GM12878 (cell line): ENCODE measurements at regions not wholly inside any gene's neighbourhood (a gene's known extent, or its start where the extent isn't known, plus 50 kb on each side); places are given as distances from the start of the nearest gene placed in this dataset.

ENCODE experiments used
- ATAC-seq: fragments of 200-7000 bp; cut with Tn5 transposase; 3 replicates; pipeline ENCODE4 v1.9.1; 2020; ENCODE audit warnings: mild to moderate bottlenecking, moderate library complexity
- BruUV-seq: library from RNA; stranded (reverse); fragments of 400-500 nt; replicated peaks from 2 replicates; lab custom pipeline; 2021; lab: Mats Ljungman, UMichigan
- CTCF ChIA-PET: fragments of 300-600 bp; sonication (Branson Sonifier 250); formaldehyde crosslinking; extraction: SDS; loops from one replicate; lab custom pipeline; 2021; ENCODE audit warnings: inconsistent platforms; lab: Yijun Ruan, JAX
- POLR2A ChIA-PET: fragments of 350-600 bp; formaldehyde crosslinking; extraction: SDS; loops from one replicate; lab custom pipeline; 2021; ENCODE audit warnings: inconsistent platforms; lab: Charles Lee
- RAD21 ChIA-PET: fragments of 300-600 bp; sonication (Branson Sonifier 250); formaldehyde crosslinking; loops from one replicate; lab custom pipeline; 2023; ENCODE audit warnings: antibody characterized with exemption; ENCODE audit not compliant: unreplicated experiment; lab: Charles Lee
- SMC1A ChIA-PET: fragments of 300-600 bp; sonication (Branson Sonifier 250); formaldehyde crosslinking; loops from one replicate; lab custom pipeline; 2023; ENCODE audit not compliant: unreplicated experiment, uncharacterized antibody; lab: Charles Lee
- DNase-seq: peaks from one replicate; pipeline ENCODE4 v3.0.0-alpha.2; 2011; ENCODE audit warnings: low read depth, low spot score
- FAIRE-seq: peaks from 3 replicates; lab custom pipeline; 2011; peaks lifted over from hg19 to GRCh38; lab: Jason Lieb, UNC
- H2AFZ ChIP-seq: 2 replicates; pipeline ENCODE4 v1.6.0; 2011; ENCODE audit warnings: low read depth, low read length, control low read depth; ENCODE audit not compliant: control insufficient read depth
- H3K27ac ChIP-seq: 2 replicates; pipeline ENCODE4 v1.5.1; 2011; ENCODE audit warnings: control low read depth; ENCODE audit not compliant: control insufficient read depth, insufficient read depth
- H3K27me3 ChIP-seq, 2 experiments: replicated peaks in 1 of 2; 2 replicates each; pipeline versions ENCODE4 v1.6.0 to v1.6.1; 2011; ENCODE audit warnings: low read length in 1 of 2; ENCODE audit not compliant: control insufficient read depth in 2 of 2, insufficient read depth in 2 of 2
- H3K36me3 ChIP-seq, 2 experiments: 2 replicates each; pipeline ENCODE4 v1.5.1; 2011; ENCODE audit warnings: low read length in 1 of 2; ENCODE audit not compliant: control insufficient read depth in 2 of 2, insufficient read depth in 2 of 2
- H3K4me1 ChIP-seq: 2 replicates; pipeline ENCODE4 v1.6.1; 2011; ENCODE audit warnings: mild to moderate bottlenecking, low read length, moderate library complexity, mixed read lengths; ENCODE audit not compliant: control insufficient read depth, insufficient read depth
- H3K4me2 ChIP-seq: 2 replicates; pipeline ENCODE4 v1.6.0; 2011; ENCODE audit warnings: control low read depth; ENCODE audit not compliant: control insufficient read depth, insufficient read depth
- H3K4me3 ChIP-seq: fragments of 200-600 bp; sonication (generic); 2 replicates; pipeline ENCODE4 v1.5.1; 2016
- H3K79me2 ChIP-seq: 2 replicates; pipeline ENCODE4 v1.6.0; 2011; ENCODE audit warnings: low read length; ENCODE audit not compliant: control insufficient read depth, insufficient read depth
- H3K9ac ChIP-seq: 2 replicates; pipeline ENCODE4 v1.8.0; 2011; ENCODE audit warnings: low read length, control low read depth, mixed read lengths; ENCODE audit not compliant: control insufficient read depth, insufficient read depth
- H3K9me3 ChIP-seq: replicated peaks from 3 replicates; pipeline ENCODE4 v1.5.1; 2011; ENCODE audit warnings: mild to moderate bottlenecking, low read length; ENCODE audit not compliant: control insufficient read depth, insufficient read depth
- H4K20me1 ChIP-seq: 2 replicates; pipeline ENCODE4 v1.6.0; 2011; ENCODE audit not compliant: control insufficient read depth, insufficient read depth
- CHD2 ChIP-seq: IDR thresholded peaks from 2 replicates; pipeline ENCODE4 v1.6.1; 2011; ENCODE audit warnings: low read depth, low read length, improper control_type of control experiment, borderline replicate concordance
- ESRRA ChIP-seq: IDR thresholded peaks from 2 replicates; pipeline ENCODE4 v1.6.1; 2012; ENCODE audit warnings: mild to moderate bottlenecking, low read length, improper control_type of control experiment
- NFXL1 ChIP-seq: fragments of 450-650 bp; IDR thresholded peaks from 2 replicates; pipeline ENCODE4 v1.6.1; 2017; ENCODE audit warnings: antibody characterized with exemption, mild to moderate bottlenecking, borderline replicate concordance
- ZNF24 ChIP-seq: fragments of 450-650 bp; IDR thresholded peaks from 2 replicates; pipeline ENCODE4 v1.6.1; 2017; ENCODE audit warnings: antibody characterized with exemption, mild to moderate bottlenecking
- ZNF622 ChIP-seq: fragments of 450-650 bp; IDR thresholded peaks from 2 replicates; pipeline ENCODE4 v1.6.1; 2017; ENCODE audit warnings: mild to moderate bottlenecking, inconsistent platforms
- WGBS: methylation state at CpG from one replicate; pipeline ENCODE4 v1.1.6; 2016; ENCODE audit warnings: low lambda C conversion rate; ENCODE audit not compliant: insufficient replicate concordance, insufficient coverage; ENCODE audit errors: missing lambda C conversion rate; 5-methylcytosine and 5-hydroxymethylcytosine counted together
- in situ Hi-C: fragments of 300-500 bp; cut with MboI; formaldehyde crosslinking; loops from 9 replicates; pipeline ENCODE4 v1.14.3; 2018; ENCODE audit warnings: mixed read lengths
- intact Hi-C: fragments of 100-400 bp; cut with micrococcal nuclease; formaldehyde crosslinking; loops from one replicate; pipeline ENCODE4 v1.14.2; 2022; ENCODE audit not compliant: unreplicated experiment
- TF ChIP-seq, protein P1 (sequence below): fragments of 450-650 bp; IDR thresholded peaks from 2 replicates; pipeline ENCODE4 v1.6.1; 2017; ENCODE audit warnings: low read depth, mild to moderate bottlenecking, moderate library complexity
- TF ChIP-seq, protein P2 (sequence below): IDR thresholded peaks from 2 replicates; pipeline ENCODE4 v1.6.1; 2011; ENCODE audit warnings: low read depth, mild to moderate bottlenecking, low read length, moderate library complexity, borderline replicate concordance; ENCODE audit errors: extremely low read depth

DNA sequence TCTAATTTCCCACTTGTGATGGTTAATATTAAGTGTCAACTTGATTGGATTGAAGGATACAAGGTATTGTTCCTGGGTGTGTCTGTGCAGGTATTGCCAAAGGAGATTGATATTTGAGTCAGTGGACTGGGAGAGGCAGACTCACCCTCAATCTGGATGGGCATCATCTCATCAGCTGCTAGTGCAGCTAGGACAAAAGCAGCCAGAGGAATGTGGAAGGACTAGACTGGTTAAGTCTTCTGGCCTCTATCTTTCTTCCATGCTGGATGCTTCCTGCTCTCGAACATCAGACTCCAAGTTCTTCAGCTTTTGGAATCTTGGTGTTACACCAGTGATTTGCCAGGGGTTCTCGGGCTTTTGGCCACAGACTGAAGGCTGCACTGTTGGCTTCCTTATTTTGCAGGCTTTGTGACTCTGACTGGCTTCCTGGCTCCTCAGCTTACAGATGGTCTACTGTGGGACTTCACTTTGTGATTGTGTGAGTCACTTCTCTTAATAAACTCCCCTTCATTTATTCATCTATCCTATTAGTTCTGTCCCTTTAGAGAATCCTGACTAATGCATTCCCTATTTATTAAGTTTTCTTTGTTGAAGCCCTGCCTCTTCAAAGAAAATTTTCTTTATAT, 1087.5 kb upstream of the NXPH2 start (continued):
- TF ChIP-seq, protein P1, sequence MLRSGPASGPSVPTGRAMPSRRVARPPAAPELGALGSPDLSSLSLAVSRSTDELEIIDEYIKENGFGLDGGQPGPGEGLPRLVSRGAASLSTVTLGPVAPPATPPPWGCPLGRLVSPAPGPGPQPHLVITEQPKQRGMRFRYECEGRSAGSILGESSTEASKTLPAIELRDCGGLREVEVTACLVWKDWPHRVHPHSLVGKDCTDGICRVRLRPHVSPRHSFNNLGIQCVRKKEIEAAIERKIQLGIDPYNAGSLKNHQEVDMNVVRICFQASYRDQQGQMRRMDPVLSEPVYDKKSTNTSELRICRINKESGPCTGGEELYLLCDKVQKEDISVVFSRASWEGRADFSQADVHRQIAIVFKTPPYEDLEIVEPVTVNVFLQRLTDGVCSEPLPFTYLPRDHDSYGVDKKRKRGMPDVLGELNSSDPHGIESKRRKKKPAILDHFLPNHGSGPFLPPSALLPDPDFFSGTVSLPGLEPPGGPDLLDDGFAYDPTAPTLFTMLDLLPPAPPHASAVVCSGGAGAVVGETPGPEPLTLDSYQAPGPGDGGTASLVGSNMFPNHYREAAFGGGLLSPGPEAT = no peak
- TF ChIP-seq ESRRA (no peak), ZNF24 (no peak), NFXL1 (no peak), CHD2 (no peak)

DNA sequence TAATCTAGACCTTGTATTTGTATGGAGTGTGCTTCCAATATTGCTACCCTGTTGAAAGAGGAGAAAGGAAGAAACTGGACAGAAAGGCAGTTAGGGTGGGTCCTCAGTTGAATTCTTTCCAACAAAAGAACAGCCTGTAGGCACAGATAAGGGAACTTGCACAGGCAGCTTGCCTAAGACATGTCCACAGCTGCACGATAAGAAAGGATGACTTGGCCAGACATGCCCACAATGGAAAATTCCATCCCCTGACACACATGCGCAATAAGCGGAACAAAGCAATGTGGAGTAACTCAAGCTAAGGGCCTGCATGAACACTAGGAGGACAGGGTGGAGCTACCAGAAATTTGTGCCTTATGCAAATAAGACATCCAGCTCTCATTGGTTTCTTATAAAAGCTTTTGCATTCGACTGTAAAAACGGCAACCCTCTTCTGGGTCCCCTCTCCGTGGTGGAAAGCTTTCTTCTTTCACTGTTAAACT, 1084.7 kb upstream of the NXPH2 start:
- ATAC-seq (no peak), DNase-seq (no peak), FAIRE-seq (no peak)
- H2AFZ ChIP-seq = no peak overlapping the region
- no peak overlapping the region for H3K9ac ChIP-seq
- no peaks in the 10 kb centered on the region for H3K27me3 ChIP-seq
- H3K4me1 ChIP-seq = no peaks in the 10 kb centered on the region
- no peaks in the 10 kb centered on the region for H4K20me1 ChIP-seq
- no TSS peak for BruUV-seq
- no peaks in the 10 kb centered on the region for H3K9me3 ChIP-seq
- H3K79me2 ChIP-seq = no peaks in the 10 kb centered on the region
- H3K4me3 ChIP-seq = no peak overlapping the region
- WGBS = 35% methylated on average over 6 of the region's 6 CpGs
- no peak overlapping the region for H3K27ac ChIP-seq
- POLR2A ChIA-PET = no interaction called here
- no peaks in the 10 kb centered on the region for H3K36me3 ChIP-seq
- TF ChIP-seq ZNF622 = no peak
- TF ChIP-seq, protein P2, sequence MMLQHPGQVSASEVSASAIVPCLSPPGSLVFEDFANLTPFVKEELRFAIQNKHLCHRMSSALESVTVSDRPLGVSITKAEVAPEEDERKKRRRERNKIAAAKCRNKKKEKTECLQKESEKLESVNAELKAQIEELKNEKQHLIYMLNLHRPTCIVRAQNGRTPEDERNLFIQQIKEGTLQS = no peak
- RAD21 ChIA-PET = no interaction called here
- H3K4me2 ChIP-seq = no peak overlapping the region
- intact Hi-C loops = no loop called here
- CTCF ChIA-PET = no interaction called here
- in situ Hi-C loops = no loop called here
- SMC1A ChIA-PET = no interaction called here
